GM18517 (cell line): ENCODE measurements at regions not wholly inside any gene's neighbourhood (a gene's known extent, or its start where the extent isn't known, plus 50 kb on each side); places are given as distances from the start of the nearest gene placed in this dataset.
"Not testable (repeated sequence)": the region's sequence is repeated elsewhere in the genome, so short reads cannot be mapped to it uniquely, and the experiment has no call there.

ENCODE experiments used
- ATAC-seq: cut with Tn5 transposase; IDR thresholded peaks from one replicate; pipeline ENCODE4 v1.9.1; 2021; ENCODE audit warnings: mild to moderate bottlenecking, moderate library complexity; ENCODE audit not compliant: unreplicated experiment

DNA sequence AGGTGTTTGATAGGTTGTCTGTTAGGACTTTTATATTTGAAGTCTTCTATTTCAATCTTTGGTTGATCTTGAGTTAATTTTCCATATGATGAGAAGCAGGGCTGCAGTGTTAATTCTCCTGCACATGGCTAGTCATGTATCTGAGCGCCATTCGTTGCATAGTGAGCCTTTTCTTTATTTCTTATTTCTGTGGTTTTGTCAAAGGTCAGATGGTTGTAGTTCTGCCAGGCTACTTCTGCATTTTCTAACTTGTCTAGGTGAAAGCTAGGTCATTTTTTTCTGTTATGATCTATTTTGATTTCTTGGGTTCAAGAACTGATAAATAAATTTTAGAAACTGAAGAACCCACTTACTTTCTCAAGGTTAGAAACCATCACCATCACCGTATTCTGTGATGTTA, 56.7 kb downstream of the CCDC74A start:
- no peak for ATAC-seq

DNA sequence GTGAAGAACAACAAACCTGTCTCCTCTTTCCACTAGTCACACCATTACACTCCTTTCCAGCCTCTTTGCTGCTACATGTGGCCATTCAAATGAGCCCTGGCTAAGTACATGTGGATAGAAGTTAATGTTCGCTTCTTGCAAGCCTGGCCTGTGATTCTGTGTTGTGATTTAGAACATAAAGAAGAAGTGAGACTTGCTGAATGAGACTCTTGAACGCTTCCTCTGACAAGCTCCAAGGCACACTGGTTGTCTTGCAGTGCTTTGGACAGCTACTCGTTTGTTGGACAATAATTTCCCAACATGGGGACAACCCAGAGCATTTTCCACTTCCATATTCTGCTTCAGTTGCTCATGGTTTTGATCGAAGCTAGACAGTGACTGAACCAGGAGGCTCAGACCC, 57.3 kb downstream of the CCDC74A start:
- ATAC-seq, result peak; percentile 50

GRCh38 chr2:131588152-131588873, 60.6 kb downstream of the CCDC74A start:
- peak; percentile 88 for ATAC-seq

GRCh38 chr2:131589126-131589525, 61.4 kb downstream of the CCDC74A start:
- not testable (repeated sequence) for ATAC-seq

- ATAC-seq, result no peak
These were observed 62.7 kb downstream of the CCDC74A start for GRCh38 chr2:131590366-131590765.

GRCh38 chr2:131590896-131591295, 63.2 kb downstream of the CCDC74A start:
- ATAC-seq, result no peak

DNA sequence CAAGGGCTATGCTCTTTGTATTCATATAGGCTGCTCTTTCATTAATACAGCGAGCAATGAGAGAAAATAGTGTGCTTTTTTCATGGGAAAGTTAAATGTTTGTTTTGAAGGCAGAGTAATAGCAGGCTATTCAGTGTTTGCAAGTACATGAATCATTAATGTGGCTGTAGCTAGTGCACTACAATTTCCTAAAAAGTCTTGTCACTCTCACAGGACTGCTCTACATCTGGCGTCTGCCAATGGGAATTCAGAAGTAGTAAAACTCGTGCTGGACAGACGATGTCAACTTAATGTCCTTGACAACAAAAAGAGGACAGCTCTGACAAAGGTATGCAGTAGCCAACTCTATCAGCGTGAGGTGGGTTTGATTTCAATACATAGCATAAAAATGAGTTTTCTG, 68.9 kb downstream of the CCDC74A start:
- not testable (repeated sequence) for ATAC-seq

DNA sequence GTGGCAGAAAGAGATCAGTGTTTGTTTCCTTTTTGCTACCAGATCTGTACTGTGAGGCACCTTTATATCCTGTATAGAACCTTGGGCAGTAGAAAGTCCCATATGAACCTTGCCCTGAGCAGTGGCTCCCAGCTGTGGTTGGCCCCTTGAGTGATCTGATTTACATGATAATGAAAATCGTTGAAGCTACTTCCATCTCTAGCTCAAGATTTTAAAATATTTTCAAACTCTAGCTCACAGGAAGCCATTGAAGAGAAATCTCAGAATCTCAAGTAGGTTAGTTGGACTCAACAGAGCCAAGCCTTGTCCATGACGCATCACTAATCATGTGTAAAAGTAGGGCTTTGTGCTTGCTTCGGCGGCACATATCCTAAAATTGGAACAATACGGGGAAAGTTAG, 74.8 kb downstream of the CCDC74A start:
- ATAC-seq, result not testable (repeated sequence)

DNA sequence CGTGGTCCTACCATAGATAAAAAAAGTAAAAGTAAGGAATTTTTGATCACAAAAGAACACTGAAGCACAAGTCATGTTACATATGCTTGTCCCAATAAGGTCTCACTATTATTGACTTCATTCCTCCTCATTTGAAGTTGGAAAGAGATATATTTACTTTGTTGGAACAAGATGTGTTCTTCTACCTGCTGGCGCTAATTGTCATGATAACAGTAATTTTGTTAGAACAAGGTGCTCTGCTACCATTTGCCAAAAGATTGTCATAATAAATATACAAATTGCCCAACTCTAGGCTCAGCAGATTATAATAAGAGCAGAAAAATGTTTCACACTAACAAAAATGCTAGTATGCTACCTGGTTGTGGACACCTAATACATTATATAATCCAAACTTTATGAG, 77.0 kb downstream of the CCDC74A start:
- ATAC-seq, result not testable (repeated sequence)

- not testable (repeated sequence) for ATAC-seq
These were observed 78.7 kb downstream of the CCDC74A start for GRCh38 chr2:131606366-131606765.

- ATAC-seq, result not testable (repeated sequence)
These were observed 79.4 kb downstream of the CCDC74A start for GRCh38 chr2:131607056-131607455.

DNA sequence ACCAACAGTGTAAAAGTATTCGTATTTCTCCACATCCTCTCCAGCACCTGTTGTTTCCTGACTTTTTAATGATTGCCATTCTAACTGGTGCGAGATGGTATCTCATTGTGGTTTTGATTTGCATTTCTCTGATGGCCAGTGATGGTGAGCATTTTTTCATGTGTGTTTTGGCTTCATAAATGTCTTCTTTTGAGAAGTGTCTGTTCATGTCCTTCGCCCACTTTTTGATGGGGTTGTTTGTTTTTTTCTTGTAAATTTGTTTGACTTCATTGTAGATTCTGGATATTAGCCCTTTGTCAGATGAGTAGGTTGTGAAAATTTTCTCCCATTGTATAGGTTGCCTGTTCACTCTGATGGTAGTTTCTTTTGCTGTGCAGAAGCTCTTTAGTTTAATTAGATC, 86.9 kb downstream of the CCDC74A start:
- ATAC-seq, result not testable (repeated sequence)

- ATAC-seq, result not testable (repeated sequence)
These were observed 90.6 kb downstream of the CCDC74A start for GRCh38 chr2:131618320-131618719.

DNA sequence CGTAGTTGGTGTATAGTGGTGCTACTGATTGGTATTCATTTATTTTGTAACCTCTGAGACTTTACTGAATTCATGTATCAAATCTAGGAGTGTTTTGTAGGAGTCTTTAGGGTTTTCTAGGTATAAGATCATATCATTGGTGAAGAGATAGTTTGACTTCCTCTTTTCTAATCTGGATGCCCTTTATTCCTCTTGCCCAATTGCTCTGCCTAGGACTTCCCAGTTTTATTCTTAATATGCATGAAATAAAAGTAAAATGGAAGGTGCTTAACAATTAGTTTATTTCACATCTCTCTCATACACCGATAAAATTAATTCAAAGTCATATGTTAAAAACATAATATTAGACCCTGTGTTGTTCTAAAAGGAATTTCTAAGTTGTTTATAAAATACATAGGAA, 95.2 kb downstream of the CCDC74A start:
- not testable (repeated sequence) for ATAC-seq

DNA sequence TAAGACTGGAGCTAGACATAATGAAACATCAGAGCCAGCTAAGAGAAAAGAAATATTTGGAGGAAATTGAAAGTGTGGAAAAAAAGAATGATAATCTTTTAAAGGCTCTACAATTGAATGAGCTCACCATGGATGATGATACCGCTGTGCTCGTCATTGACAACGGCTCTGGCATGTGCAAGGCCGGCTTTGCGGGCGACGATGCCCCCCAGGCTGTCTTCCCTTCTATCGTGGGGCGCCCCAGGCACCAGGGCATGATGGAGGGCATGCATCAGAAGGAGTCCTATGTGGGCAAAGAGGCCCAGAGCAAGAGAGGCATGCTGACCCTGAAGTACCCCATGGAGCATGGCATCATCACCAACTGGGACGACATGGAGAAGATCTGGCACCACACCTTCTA, 98.3 kb downstream of the CCDC74A start:
- ATAC-seq, result not testable (repeated sequence)

- not testable (repeated sequence) for ATAC-seq
These were observed 98.9 kb downstream of the CCDC74A start for GRCh38 chr2:131626565-131626964.

DNA sequence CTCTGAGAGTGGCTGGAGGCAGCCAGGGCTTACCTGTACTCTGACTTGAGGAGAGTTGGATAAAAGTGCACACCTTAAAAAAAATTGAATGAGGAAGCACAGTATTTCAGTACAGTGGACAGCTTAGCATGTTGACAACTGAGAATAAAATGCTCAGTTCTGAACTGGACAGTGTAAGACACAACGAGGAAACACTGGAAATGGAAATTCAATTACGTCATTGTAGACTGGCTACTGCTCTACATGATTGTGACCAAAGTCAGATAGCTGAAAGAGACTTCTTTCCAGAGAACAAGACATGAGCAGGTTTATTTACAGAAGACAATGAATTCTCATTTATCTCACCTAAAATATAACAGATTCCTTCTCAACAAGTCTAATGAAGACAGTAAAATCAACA, 100.1 kb downstream of the CCDC74A start:
- ATAC-seq, result not testable (repeated sequence)

DNA sequence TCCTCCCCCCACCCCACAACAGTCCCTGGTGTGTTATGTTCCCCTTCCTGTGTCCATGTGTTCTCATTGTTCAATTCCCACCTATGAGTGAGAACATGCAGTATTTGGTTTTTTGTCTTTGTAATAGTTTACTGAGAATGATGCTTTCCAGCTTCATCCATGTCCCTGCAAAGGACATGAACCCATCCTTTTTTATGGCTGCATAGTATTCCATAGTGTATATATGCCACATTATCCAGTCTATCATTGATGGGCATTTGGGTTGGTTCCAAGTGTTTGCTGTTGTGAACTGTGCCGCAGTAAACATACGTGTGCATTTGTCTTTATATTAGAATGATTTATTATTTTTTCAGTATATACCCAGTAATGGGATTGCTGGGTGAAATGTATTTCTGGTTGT, 104.0 kb downstream of the CCDC74A start:
- ATAC-seq, result not testable (repeated sequence)

DNA sequence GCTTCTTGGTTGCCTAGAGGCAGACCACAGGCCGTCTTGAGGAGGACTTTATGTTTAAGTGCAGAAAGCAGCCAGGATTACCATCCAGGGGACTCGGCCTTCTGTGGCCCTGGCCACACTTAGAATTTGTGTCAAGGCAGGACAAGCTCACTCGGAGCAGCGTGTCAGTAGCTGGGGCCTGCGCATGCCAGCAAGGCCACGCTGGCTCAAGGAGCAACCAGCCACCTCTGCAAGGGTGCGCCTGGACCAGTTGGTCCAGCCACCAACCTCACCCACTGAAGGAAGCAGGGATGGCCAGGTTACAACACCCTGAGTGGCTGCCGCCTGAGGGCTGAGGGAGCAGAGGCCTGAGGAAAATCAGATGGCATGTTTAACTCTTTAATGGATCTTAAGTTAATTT, 105.7 kb downstream of the CCDC74A start:
- ATAC-seq, result not testable (repeated sequence)

DNA sequence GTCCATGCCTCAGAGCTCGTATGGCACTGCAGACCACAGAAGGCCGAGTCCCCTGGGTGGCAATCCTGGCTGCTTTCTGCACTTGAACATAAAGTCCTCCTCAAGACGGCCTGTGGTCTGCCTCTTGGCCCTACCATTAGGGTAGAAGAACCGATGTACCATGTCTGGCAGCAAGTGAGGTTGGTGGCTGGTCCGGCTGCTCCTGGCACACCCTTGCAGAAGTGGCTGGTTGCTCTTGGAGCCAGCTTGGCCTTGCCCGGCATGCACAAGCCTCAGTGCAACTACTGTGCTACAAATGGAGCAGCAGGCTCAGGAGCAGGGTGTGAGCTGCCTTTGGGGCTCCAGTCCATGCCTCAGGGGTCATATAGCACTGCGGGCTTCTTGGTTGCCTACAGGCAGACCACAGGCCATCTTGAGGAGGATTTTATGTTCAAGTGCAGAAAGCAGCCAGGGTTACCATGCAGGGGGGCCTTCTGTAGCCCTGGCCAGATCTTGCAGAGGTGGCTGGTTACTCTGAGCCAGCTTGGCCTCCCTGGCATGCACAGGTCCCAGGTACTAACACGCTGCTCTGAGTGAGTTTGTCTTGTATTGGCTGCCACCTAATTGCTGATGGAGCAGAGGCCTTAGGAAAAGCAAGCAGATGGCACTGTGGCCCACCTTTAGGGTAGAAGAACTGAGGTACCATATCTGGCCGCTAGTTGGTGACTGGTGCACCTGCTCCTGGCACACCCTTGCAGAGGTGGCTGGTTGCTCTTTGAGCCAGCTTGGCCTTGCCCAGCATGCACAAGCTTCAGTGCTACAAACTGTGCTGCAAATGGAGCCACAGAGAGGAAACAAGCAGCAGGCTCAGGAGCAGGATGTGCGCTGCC, 106.4 kb downstream of the CCDC74A start:
- ATAC-seq, result not testable (repeated sequence)

GRCh38 chr2:131635611-131636010, 107.9 kb downstream of the CCDC74A start:
- no peak for ATAC-seq
